HepG2 (cell line): ENCODE measurements at regions not wholly inside any gene's neighbourhood (a gene's known extent, or its start where the extent isn't known, plus 50 kb on each side); places are given as distances from the start of the nearest gene placed in this dataset.

Experiments used
- ATAC-seq: fragments of 200-7000 bp; cut with Tn5 transposase; 3 replicates; pipeline ENCODE4 v1.9.1; 2020; ENCODE audit warnings: mild to moderate bottlenecking, moderate library complexity
- BruUV-seq: library from RNA; stranded (reverse); fragments of 400-500 nt; replicated peaks from 2 replicates; lab custom pipeline; 2021; lab: Mats Ljungman, UMichigan
- CTCF ChIA-PET: fragments of 300-600 bp; formaldehyde crosslinking; extraction: SDS; loops from one replicate; lab custom pipeline; 2021; ENCODE audit warnings: low total read pairs, inconsistent platforms, low intra/inter-chr PET ratio; lab: Yijun Ruan, JAX
- POLR2A ChIA-PET: fragments of 350-600 bp; sonication (Branson Sonifier 250); formaldehyde crosslinking; loops from one replicate; lab custom pipeline; 2020; ENCODE audit warnings: antibody characterized with exemption, inconsistent platforms; lab: Yijun Ruan, JAX
- DNase-seq: peaks from one replicate; pipeline ENCODE4 v3.0.0-alpha.2; 2015; ENCODE audit warnings: low spot score
- FAIRE-seq: peaks from 3 replicates; lab custom pipeline; 2011; peaks lifted over from hg19 to GRCh38; lab: Jason Lieb, UNC
- H2AFZ ChIP-seq: one replicate; pipeline ENCODE4 v1.6.1; 2011; ENCODE audit warnings: low read length, inconsistent platforms
- H3K27ac ChIP-seq: fragments of 300-600 bp; 3 replicates; pipeline ENCODE4 v1.8.0; 2011; ENCODE audit warnings: mixed run types, mild to moderate bottlenecking, mixed read lengths, low read length, inconsistent platforms; ENCODE audit not compliant: insufficient read depth; ENCODE audit errors: extremely low read length
- H3K27me3 ChIP-seq, 2 experiments: fragments of 200-600 bp in 1 of 2; 2 replicates in 1 of 2; 3 replicates in 1 of 2; pipeline versions ENCODE4 v1.6.0 to v1.8.0; 2011; ENCODE audit warnings: low read length in 2 of 2, mild to moderate bottlenecking in 2 of 2, moderate library complexity in 2 of 2, inconsistent platforms in 1 of 2; ENCODE audit not compliant: insufficient read depth in 2 of 2, control insufficient read depth in 1 of 2
- H3K36me3 ChIP-seq, 2 experiments: fragments of 200-600 bp in 1 of 2; replicated peaks in 1 of 2; 2 replicates in 1 of 2; 3 replicates in 1 of 2; pipeline versions ENCODE4 v1.5.1 to v1.8.0; 2011; ENCODE audit warnings: low read length in 2 of 2, inconsistent platforms in 1 of 2; ENCODE audit not compliant: insufficient read depth in 2 of 2, control insufficient read depth in 1 of 2
- H3K4me1 ChIP-seq: 2 replicates; pipeline ENCODE4 v1.5.1; 2012; ENCODE audit warnings: low read length, inconsistent platforms; ENCODE audit not compliant: insufficient read depth
- H3K4me2 ChIP-seq: 2 replicates; pipeline ENCODE4 v1.6.0; 2011; ENCODE audit warnings: low read depth, low read length, inconsistent platforms
- H3K4me3 ChIP-seq, 3 experiments: fragments of 200-600 bp in 1 of 3; sonication (generic), shearing (Covaris generic) in 1 of 3; replicated peaks in 1 of 3; 2 replicates each; pipeline ENCODE4 v1.5.1; 2011 to 2016; ENCODE audit warnings: low read length in 3 of 3, inconsistent platforms in 2 of 3, low read depth in 2 of 3, mild to moderate bottlenecking in 2 of 3, control low read depth in 1 of 3, mixed read lengths in 1 of 3; ENCODE audit not compliant: insufficient read depth in 1 of 3
- H3K79me2 ChIP-seq: one replicate; pipeline ENCODE4 v1.6.1; 2011; ENCODE audit warnings: low read length, inconsistent platforms; ENCODE audit not compliant: insufficient read depth
- H3K9ac ChIP-seq: 2 replicates; pipeline ENCODE4 v1.6.0; 2011; ENCODE audit warnings: mild to moderate bottlenecking, low read depth, low read length, inconsistent platforms; ENCODE audit not compliant: insufficient read depth
- H3K9me3 ChIP-seq: 2 replicates; pipeline ENCODE4 v1.5.1; 2012; ENCODE audit warnings: mild to moderate bottlenecking, low read length
- H4K20me1 ChIP-seq: 2 replicates; pipeline ENCODE4 v1.6.0; 2011; ENCODE audit warnings: inconsistent platforms, mild to moderate bottlenecking, low read length, moderate library complexity; ENCODE audit not compliant: insufficient read depth
- IRF1 ChIP-seq: sonication (generic); formaldehyde crosslinking; IDR thresholded peaks from 2 replicates; pipeline ENCODE4 v1.4.0; 2020; ENCODE audit warnings: low read depth, mild to moderate bottlenecking, missing genetic modification reagents
- KDM4B ChIP-seq: sonication (generic); formaldehyde crosslinking; IDR thresholded peaks from 2 replicates; pipeline ENCODE4 v1.4.0; 2020; ENCODE audit warnings: missing genetic modification reagents
- MAZ ChIP-seq, 2 experiments: sonication (generic) in 1 of 2; formaldehyde crosslinking in 1 of 2; IDR thresholded peaks; 2 replicates each; pipeline versions ENCODE4 v1.5.0 to v1.6.1; 2012 to 2020; ENCODE audit warnings: low read depth in 2 of 2, mild to moderate bottlenecking in 2 of 2, borderline replicate concordance in 1 of 2, improper control_type of control experiment in 1 of 2, low read length in 1 of 2, missing genetic modification reagents in 1 of 2, moderate library complexity in 1 of 2
- NFE2 ChIP-seq: sonication (generic); formaldehyde crosslinking; IDR thresholded peaks from 2 replicates; pipeline ENCODE4 v1.4.0; 2020; ENCODE audit warnings: missing genetic modification reagents
- SP5 ChIP-seq: IDR thresholded peaks from 2 replicates; pipeline ENCODE4 v1.6.1; 2016; ENCODE audit warnings: low read depth, borderline replicate concordance
- TEAD3 ChIP-seq: optimal IDR thresholded peaks from 2 replicates; pipeline ENCODE3; 2016; ENCODE audit warnings: borderline replicate concordance
- ZBTB1 ChIP-seq: sonication (generic); formaldehyde crosslinking; IDR thresholded peaks from 2 replicates; pipeline ENCODE4 v1.4.0; 2020; ENCODE audit warnings: missing genetic modification reagents, borderline replicate concordance
- ZBTB39 ChIP-seq: sonication (generic); formaldehyde crosslinking; IDR thresholded peaks from 2 replicates; pipeline ENCODE4 v1.5.0; 2020; ENCODE audit warnings: missing genetic modification reagents
- ZFAT ChIP-seq: sonication (generic); formaldehyde crosslinking; conservative IDR thresholded peaks from 2 replicates; pipeline ENCODE4 v1.8.1; 2023; ENCODE audit warnings: missing genetic modification reagents, inconsistent platforms
- ZNF276 ChIP-seq: sonication (generic); formaldehyde crosslinking; IDR thresholded peaks from 2 replicates; pipeline ENCODE4 v1.4.0; 2020; ENCODE audit warnings: mild to moderate bottlenecking, low read depth, missing genetic modification reagents
- ZNF510 ChIP-seq: sonication (generic); formaldehyde crosslinking; IDR thresholded peaks from 2 replicates; pipeline ENCODE4 v1.4.0; 2020; ENCODE audit warnings: low read depth, mild to moderate bottlenecking, missing genetic modification reagents
- ZNF775 ChIP-seq: sonication (generic); formaldehyde crosslinking; IDR thresholded peaks from 2 replicates; pipeline ENCODE4 v1.4.0; 2020; ENCODE audit warnings: missing genetic modification reagents, mild to moderate bottlenecking, moderate library complexity, borderline replicate concordance
- WGBS: methylation state at CpG from one replicate; pipeline ENCODE4 v1.1.6; 2017; ENCODE audit warnings: low lambda C conversion rate; 5-methylcytosine and 5-hydroxymethylcytosine counted together
- in situ Hi-C: cut with HindIII; loops from 2 replicates; pipeline ENCODE4 v1.10.0; 2017; ENCODE audit warnings: low pct_unique_long_range_greater_than_20kb; ENCODE audit not compliant: extremely low pct_ligation_motif_present
- intact Hi-C: fragments of 100-400 bp; cut with micrococcal nuclease; formaldehyde crosslinking; loops from one replicate; pipeline ENCODE4 v1.10.0; 2022; ENCODE audit not compliant: unreplicated experiment

- no peak for FAIRE-seq
- no peaks in the 10 kb centered on the region for H3K4me1 ChIP-seq
Measured at GRCh38 chr11:127986073-127986472, 601.3 kb downstream of the ETS1 start.

GRCh38 chr11:127972816-127973215 lies 614.5 kb downstream of the ETS1 start:
- in situ Hi-C loops (no loop called here), intact Hi-C loops (no loop called here)
- H2AFZ ChIP-seq = no peak overlapping the region
- ATAC-seq (no peak), FAIRE-seq (no peak), DNase-seq (no peak)
- H3K4me2 ChIP-seq = no peak overlapping the region
- H3K9me3 ChIP-seq = peaks cover 61% of the 10 kb centered on the region
- ChIA-PET CTCF (no interaction called here), POLR2A (no interaction called here)
- H3K27ac ChIP-seq = no peak overlapping the region
- no peak overlapping the region for H3K4me3 ChIP-seq
- no peaks in the 10 kb centered on the region for H3K4me1 ChIP-seq
- no peaks in the 10 kb centered on the region for H4K20me1 ChIP-seq
- no peak overlapping the region for H3K9ac ChIP-seq
- H3K79me2 ChIP-seq = no peaks in the 10 kb centered on the region
- no TSS peak for BruUV-seq
- no peaks in the 10 kb centered on the region for H3K36me3 ChIP-seq
- H3K27me3 ChIP-seq = no peaks in the 10 kb centered on the region
- TF ChIP-seq ZNF510 = no peak
- no peak for TF ChIP-seq ZBTB39 (CRISPR knock-in tag)
- TF ChIP-seq ZNF775 (CRISPR knock-in tag) = no peak
- no peak for TF ChIP-seq TEAD3
- no peak for TF ChIP-seq KDM4B (CRISPR knock-in tag)
- no peak for TF ChIP-seq ZBTB1 (CRISPR knock-in tag)
- TF ChIP-seq ZFAT (CRISPR knock-in tag) = no peak
- no peak for TF ChIP-seq NFE2 (CRISPR knock-in tag)
- TF ChIP-seq ZNF276 (CRISPR knock-in tag) = no peak
- TF ChIP-seq SP5 (CRISPR knock-in tag) = no peak

More at GRCh38 chr11:127986073-127986472, 601.3 kb downstream of the ETS1 start:
- BruUV-seq = no TSS peak
- H3K9me3 ChIP-seq = peaks cover 85% of the 10 kb centered on the region
- no peak for DNase-seq
- ChIA-PET POLR2A (no interaction called here), CTCF (no interaction called here)
- in situ Hi-C loops = no loop called here
- intact Hi-C loops = no loop called here
- H3K36me3 ChIP-seq = no peaks in the 10 kb centered on the region
- H3K9ac ChIP-seq = no peak overlapping the region
- TF ChIP-seq IRF1 (CRISPR knock-in tag) = no peak
- no peak for TF ChIP-seq MAZ (IDR thresholded peaks at IDR 0.05; ENCODE audit: borderline replicate concordance, low read depth, low read length)
- TF ChIP-seq MAZ (CRISPR knock-in tag; IDR thresholded peaks at IDR 0.05; ENCODE audit: low read depth) = no peak
- TF ChIP-seq, all 625 proteins: peak for 0
- H3K4me3 ChIP-seq = no peak overlapping the region
- no peak overlapping the region for H3K4me2 ChIP-seq
- no peak overlapping the region for H3K27ac ChIP-seq
- no peak for ATAC-seq
- no peaks in the 10 kb centered on the region for H3K79me2 ChIP-seq
- whole genome bisulfite sequencing = 0% methylated on average over 2 of the region's 4 CpGs
- H2AFZ ChIP-seq = no peak overlapping the region
- no peaks in the 10 kb centered on the region for H3K27me3 ChIP-seq
- no peaks in the 10 kb centered on the region for H4K20me1 ChIP-seq
